ENCODE measurements at regions not wholly inside any gene's neighbourhood (a gene's known extent, or its start where the extent isn't known, plus 50 kb on each side); places are given as distances from the start of the nearest gene placed in this dataset.

GRCh38 chr20:22862671-22863230 lies 172.4 kb upstream of the SSTR4 start:
- DNase-seq = no peak

- DNase-seq = no peak
These were observed 171.3 kb upstream of the SSTR4 start for GRCh38 chr20:22863826-22864225.

GRCh38 chr20:22866812-22867341 lies 168.2 kb upstream of the SSTR4 start:
- DNase-seq = no peak

GRCh38 chr20:22878166-22878565 lies 156.9 kb upstream of the SSTR4 start:
- DNase-seq = no peak

GRCh38 chr20:22880277-22880676 lies 154.8 kb upstream of the SSTR4 start:
- DNase-seq = no peak

GRCh38 chr20:22887796-22888195 lies 147.3 kb upstream of the SSTR4 start:
- no peak for DNase-seq

GRCh38 chr20:22890594-22891300 lies 144.4 kb upstream of the SSTR4 start:
- no peak for DNase-seq

GRCh38 chr20:22901164-22901563 lies 133.9 kb upstream of the SSTR4 start:
- no peak for DNase-seq

GRCh38 chr20:22901921-22902320 lies 133.2 kb upstream of the SSTR4 start:
- DNase-seq = no peak

GRCh38 chr20:22904386-22904785 lies 130.7 kb upstream of the SSTR4 start:
- DNase-seq = no peak

GRCh38 chr20:22904905-22905304 lies 130.2 kb upstream of the SSTR4 start:
- DNase-seq = no peak

- DNase-seq = no peak
These were observed 129.5 kb upstream of the SSTR4 start for GRCh38 chr20:22905658-22906057.

- no peak for DNase-seq
These were observed 126.7 kb upstream of the SSTR4 start for GRCh38 chr20:22908437-22908836.

- DNase-seq = no peak
These were observed 126.2 kb upstream of the SSTR4 start for GRCh38 chr20:22908944-22909343.

- DNase-seq = no peak
These were observed 125.7 kb upstream of the SSTR4 start for GRCh38 chr20:22909436-22909835.

GRCh38 chr20:22910287-22910852 lies 124.7 kb upstream of the SSTR4 start:
- DNase-seq = no peak

GRCh38 chr20:22914291-22914690 lies 120.8 kb upstream of the SSTR4 start:
- DNase-seq = no peak

GRCh38 chr20:22915512-22915911 lies 119.6 kb upstream of the SSTR4 start:
- no peak for DNase-seq

GRCh38 chr20:22916021-22916842 lies 118.9 kb upstream of the SSTR4 start:
- DNase-seq = no peak

GRCh38 chr20:22918286-22918983 lies 116.7 kb upstream of the SSTR4 start:
- DNase-seq = no peak

GRCh38 chr20:22920898-22921297 lies 114.2 kb upstream of the SSTR4 start:
- no peak for DNase-seq

GRCh38 chr20:22921595-22922421 lies 113.3 kb upstream of the SSTR4 start:
- no peak for DNase-seq

All from NCI-H524 (cell line).